ENCODE measurements at regions not wholly inside any gene's neighbourhood (a gene's known extent, or its start where the extent isn't known, plus 50 kb on each side); places are given as distances from the start of the nearest gene placed in this dataset.

- TF ChIP-seq CTCF (conservative IDR thresholded peaks at IDR 0.05; ENCODE audit: low read depth in 2 of 2) (no peak), EZH2 (IDR thresholded peaks at IDR 0.05; ENCODE audit: low read depth, unreplicated experiment) (no peak), ZNF331 (CRISPR knock-in tag; IDR thresholded peaks at IDR 0.05; ENCODE audit: low read depth) (no peak), EZH2phosphoT487 (IDR thresholded peaks at IDR 0.05; ENCODE audit: unreplicated experiment) (no peak), POLR2AphosphoS5 (IDR thresholded peaks at IDR 0.05; ENCODE audit: low read depth) (no peak)
Measured at GRCh38 chr2:15687720-15688119, 96.1 kb downstream of the DDX1 start.

Data from GM23338 (cell line).